Inflammatory macrophage (primary cell): ENCODE measurements at regions not wholly inside any gene's neighbourhood (a gene's known extent, or its start where the extent isn't known, plus 50 kb on each side); places are given as distances from the start of the nearest gene placed in this dataset.

Source experiments
- DNase-seq, 2 donors: peaks; one replicate each; pipeline ENCODE4 v3.0.0-alpha.2; 2020 to 2022

DNA sequence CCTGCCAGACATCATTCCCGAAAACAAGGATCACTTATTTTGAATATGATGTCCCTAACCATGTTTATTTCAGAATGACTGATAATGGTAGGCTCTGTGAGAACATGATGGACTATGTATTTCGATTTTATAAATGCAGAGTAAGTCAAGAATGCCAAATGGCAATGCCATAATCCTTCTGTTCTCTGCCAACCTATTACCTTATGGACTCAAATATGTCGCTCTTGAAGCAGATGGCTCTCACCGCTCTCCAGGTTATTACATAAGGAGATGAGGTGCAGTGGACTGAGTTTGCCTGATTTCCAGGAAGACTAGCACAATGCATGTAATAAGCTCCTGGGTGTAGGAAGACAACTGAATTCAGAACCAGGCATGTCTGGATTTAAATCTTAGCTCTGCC is 227.2 kb downstream of the BTG1 start:
- DNase-seq: no peak

DNA sequence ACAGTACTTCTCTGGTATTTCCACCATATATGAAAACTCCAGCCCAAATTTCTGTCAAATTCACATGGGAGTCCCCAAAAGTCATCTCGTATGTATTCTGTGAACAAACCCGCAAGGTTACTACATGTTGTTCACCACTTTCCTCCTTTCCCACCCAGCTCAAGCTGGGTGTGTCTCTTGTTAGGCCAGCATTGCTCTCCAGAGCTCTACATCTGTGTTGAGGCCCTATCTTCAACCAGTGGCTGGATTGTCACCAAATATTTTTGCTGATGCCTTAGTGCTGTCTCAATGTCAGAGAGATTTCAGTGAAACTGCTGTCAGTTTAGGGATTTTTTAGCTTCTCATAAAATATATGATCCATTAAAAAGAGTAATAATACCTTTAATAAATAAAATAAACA is 230.9 kb downstream of the BTG1 start:
- DNase-seq: no peak

DNA sequence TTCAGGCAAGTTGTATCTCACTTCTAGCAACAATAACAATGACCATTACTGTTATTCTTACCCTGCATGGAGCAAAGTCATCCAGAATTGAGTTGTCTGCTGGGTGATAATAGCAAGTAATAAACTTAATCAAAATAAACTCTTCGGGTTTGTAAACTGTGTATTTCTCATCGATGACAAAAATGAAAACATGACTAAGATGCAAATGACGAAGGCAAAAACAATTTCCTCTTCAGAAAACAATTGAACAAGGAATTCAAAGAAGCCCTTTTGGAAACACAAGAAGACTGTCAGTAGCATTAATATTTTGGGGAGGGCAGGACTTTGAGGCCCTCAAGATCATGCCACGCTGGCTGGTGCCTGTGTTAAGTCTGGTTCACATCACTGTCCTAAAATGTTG is 232.0 kb downstream of the BTG1 start:
- DNase-seq: no peak

DNA sequence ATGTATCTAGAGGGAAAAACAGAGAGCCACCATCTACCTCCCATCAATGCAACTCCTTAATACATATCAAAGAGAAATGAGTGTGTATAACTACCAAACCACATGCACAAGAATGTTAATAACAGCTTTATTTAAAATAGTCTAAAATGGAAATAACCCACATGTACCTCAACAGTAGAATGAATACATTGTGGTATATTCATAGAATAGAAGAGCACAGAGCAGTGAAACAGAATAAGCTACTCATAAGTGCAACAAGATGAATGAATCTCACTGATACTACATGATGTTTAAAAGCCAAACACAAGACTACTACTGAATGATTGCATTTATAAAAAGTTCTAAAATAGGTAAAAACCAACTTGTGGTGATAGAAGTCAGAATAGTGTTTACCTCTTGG is 232.5 kb downstream of the BTG1 start:
- DNase-seq: no peak

DNA sequence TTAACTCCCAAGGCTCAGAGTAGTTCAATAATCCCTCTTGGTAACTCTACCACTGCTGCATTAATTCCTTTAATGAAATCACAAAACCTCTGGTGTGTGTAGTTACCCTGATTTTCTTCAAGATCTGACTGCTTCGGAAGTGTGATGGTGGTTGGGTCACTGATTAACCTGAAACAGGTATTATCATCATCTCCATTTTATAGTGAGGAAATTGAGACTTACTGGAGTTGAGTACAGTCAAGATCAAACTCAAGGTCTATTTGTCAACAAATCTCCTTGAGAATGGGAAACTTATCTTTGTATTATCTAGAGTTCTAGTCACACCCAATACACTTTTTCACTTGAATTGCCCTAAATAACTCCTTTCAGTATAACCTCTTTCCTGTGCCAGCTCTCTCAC is 233.5 kb downstream of the BTG1 start:
- DNase-seq: no peak

DNA sequence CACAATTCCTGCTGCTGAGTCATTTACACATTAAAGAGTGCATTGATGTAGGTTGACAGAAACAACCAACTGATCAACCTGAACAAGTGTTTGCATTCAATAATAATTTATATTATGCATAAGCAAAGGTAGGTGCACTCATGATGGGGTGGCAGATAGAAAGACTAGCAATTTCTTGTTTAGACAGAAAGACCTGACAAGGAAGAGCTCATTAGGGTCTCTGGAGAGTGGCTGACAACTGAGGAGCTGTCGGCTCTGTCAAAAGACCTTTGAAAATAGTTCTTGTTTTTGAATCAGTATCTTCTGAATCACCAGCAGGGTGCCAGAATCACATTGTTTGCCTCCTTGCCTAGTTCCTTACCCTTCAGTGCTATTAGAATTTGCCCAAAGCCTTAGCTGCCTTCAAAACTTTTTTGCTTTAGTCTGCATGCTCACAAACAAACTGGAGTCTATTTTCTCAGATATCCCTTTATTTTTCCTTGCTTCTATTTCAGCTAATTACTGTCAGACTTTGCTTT is 234.7 kb downstream of the BTG1 start:
- peak in 1 of 2 donors; percentile 28 for DNase-seq

DNA sequence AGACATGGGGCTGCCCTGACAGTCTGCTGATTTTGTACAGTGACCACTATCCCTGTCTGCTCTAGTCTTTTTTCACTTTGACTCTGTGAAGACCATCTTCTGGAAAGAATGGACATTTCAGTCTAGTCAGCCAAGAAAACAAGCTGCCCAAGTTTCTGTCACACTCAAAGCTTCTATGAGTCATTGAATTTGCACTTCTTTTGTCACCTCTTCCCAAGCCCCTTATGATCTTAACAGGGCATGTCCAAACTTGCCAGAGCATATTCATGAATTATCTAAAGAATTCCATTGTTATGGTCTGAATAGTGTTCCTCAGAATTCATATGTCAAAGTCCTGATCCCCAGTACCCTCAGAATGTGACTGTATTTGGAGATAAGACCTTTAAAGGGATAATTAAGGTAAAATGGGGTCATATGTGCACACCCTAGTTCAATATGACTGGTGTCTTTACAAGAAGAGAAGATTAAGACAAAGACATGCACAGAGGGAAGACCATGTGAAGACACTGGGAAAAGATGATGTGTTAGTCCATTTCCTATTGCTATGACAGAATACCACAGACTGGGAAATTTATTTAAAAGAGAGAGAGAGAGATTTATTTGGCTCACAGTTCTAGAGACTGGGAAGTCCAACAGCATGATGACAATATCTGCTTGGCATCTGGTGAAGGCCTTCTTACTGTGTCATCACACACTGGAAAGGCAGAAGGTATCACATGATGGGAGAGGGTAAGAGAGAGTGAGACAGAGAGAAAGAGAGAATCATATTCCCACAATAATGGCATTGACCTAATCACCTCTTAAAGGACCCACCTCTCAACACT is 242.6 kb downstream of the BTG1 start:
- DNase-seq: no peak

DNA sequence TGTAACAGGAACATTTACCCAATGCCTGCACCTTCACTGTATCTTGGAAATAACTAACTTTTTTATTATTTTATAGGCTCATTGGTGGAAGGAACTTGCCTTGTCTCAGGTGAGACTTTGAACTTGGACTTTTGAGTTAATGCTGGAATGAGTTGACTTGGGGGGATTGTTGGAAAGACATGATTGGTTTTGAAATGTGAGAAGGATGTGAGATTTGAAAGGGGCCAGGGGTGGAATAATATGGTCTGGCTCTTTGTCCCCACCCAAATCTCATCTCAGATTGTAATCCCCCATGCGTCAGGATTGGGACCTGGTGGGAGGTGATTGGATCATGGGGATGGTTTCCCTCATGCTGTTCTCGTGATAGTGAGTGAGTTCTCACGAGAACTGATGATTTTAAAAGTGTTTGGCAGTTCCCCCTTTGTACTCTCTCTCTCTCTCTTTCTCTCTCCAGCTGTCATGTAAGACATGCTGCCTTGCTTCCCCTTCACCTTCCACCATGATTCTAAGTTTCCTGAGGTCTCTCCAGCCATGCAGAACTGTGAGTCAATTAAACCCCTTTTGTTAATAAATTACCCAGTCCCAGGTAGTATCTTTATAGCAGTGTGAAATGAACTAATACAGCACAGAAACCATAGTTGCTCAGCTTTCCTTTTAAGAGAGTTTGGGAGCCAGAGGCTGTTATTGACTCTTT is 244.1 kb downstream of the BTG1 start:
- no peak for DNase-seq

DNA sequence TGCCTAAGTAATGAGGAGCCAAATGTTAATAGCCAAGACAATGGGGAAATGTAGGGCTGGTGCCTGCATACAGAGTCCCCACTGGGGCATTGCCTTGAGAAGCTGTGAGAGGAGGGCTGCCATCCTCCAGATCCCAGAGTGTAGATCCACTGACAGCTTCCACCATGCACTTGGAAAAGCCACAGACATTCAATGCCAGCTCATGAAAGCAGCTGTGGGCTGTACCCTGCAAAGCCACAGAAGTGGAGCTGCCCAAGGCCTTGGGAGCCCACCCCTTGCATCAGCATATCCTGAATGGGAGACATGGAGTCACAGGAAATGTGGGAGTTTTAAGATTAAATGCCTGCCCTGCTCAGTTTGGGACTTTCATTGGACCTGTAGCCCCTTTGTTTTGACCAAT is 244.7 kb downstream of the BTG1 start:
- DNase-seq: no peak

DNA sequence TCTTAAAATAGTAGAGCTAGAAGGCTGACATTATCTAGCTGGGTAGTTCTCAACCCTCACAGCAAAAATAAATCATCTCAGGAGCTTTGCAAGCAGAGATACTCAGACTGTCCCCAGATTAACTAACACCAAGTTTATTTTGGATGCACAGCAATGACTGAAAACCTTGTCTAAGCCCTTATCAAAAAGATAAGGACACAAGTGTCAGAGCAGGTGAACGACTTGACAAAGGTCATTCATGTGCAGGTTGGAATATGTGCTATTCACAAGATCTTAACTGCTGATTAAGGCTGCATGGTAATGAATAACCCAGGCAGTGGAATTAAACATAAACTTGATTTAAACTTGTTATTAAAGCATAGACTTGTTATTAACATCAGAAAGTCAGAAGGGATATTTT is 246.6 kb downstream of the BTG1 start:
- no peak for DNase-seq

DNA sequence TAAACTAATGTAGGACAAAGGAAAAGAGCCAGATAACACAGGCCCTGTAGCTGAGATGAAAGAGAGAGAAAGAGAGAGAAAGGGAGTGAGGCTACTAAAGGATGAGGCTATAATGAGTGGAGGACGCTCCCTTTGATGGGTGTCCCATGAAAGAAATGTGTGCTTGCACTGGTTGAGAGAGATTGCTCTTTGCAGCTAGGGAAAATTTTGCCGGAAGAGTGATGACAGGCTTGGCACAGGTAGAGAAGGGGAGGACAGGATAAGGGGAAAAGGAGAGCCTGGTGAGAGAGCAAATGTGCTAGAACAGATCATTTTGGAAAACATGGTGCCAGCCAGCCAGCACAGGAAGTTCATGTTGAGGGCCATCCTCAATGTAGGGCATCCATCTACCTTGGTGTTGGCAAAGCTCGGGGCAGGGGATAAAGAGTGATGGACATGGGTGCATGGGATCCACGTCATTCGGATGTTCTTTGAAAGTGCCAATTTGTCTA is 248.6 kb downstream of the BTG1 start:
- no peak for DNase-seq

DNA sequence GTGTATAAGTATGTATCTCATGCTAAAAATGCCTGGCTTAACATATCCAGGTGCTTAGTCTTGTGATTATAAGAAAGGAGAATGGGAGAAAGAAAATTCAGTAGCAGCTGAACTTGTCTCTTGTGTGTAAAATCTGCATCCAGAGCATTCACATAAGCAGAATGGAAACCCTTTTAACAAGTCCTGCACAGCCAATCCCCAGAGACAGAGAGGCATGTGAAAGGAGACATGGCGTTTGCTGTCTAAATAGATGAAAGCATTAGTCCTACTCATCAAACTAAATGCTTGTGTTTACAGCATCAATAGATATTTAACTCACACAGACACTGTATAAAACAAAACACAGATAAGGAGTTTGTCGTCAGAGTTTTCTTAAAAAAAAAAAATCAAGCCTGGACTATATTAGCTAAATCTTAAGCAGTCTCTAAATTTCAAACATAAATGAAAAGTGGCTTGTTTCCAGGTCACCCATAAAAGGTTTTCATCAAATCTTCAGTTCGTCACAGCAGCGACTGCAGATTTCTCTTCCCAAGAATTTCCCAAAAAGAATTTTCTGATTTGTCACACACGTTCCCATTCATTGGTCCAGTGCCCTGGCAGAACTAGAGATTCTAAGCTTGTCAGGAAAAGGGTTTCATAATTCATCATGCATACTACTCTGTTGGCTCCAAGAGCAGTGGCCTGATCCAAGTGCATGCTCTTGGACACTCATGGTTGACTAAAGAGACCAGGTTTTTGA is 249.2 kb downstream of the BTG1 start:
- DNase-seq: no peak

DNA sequence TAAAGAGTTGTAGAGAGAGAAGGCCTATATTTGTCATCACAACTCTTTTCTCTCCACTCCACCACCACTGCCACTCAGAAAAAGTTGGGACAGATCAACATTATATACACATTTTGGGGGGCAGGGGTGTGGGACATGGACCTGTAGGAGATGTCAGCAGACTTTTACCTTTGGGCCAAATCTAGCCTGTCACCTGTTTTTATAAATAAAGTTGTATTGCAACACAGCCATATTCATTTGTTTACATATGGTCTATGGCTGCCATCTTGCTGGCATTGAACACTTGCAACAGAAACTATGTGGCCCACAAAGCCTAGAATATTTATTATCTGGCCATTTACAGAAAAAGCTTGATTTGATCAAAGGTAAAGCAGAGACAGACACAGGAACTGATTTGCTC is 250.7 kb downstream of the BTG1 start:
- DNase-seq: no peak

DNA sequence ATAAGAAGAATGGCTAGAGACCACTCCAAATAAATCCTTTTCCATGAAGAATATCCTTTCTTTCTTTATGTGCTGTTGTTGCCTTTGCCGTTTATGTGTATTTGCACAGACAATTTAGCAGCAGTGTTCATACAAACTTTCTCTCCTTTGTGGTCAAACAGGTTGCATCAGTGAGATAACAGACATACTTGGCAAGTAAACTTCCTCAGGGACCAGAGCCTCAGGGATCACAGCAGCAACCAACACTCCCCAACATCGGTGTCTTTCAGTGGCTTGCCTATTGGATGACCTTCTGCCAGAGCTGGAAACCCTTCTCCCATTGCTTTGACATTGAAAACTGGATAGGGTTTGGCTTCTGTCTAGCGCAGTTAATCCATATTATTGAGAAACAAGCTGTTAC is 252.2 kb downstream of the BTG1 start:
- no peak for DNase-seq

DNA sequence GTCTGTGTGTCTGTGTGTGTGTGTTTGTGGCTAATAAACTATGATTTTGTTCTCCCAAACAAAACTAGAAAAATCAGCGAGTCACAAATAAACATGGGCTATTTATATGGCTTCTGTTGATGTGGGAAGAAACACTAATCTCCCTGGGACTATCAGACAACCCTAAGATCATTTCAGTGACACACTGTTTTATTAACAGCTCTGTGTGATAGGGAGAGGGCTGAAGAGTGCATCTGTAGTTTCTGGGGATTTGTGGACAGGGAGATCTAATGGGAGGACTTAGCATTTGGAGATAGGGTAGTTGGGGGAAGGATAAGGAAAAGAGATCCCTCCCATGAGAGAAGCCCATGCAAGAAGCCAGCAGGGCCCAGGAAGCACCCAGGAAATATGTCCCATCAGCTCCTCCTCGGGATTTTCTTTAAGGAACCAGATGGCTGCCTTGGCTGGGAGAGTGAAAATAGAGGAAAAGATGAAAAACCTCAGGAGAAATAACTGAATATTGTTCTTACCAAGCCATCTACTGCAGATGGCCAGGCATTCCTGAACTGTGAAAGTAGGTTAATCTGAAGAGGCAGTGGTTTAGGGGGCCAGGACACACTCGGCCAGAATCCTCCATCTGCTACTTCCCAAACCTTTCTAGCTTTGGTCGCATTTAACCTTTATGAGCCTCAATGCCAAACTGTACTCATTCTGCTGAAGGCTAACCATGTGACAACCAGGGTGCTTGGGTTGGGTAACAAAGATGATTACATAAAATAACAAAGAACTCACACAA is 253.4 kb downstream of the BTG1 start:
- DNase-seq: no peak

DNA sequence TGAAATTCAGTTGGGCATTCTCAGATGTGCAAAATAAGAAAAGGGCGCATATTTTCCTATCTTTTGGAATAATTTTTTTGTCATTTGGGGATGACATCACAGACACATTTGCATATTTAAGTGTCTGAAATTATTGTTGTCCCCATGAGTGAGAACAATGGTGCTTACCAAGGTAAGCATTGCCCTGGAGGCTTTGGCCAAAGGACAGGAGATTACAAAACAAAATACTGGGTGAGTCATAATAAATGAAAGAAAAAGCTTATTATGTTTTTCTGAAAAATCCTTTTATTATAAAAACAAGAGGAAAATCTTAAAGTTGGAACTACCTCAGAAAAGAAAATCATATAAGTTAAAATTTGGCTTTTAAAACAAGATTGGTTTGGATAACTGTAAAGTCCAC is 254.9 kb downstream of the BTG1 start:
- no peak for DNase-seq

DNA sequence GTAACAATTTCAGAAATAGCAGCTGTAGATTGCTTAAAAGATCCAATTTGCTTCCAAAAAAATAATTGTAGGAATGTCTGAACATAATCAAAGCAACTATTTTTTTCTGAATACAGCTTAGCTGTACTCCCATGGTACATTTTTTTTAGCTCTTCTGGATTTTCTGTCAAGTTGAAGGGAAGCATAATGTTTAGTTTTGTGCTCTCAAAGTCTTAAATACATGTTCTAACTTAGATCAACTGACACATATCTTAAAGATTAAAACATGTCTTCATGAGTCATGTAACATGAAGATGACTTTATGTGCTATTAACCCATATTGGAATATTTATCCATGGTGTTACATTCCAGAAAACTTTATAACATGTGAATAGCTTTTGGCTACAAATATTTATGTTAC is 255.7 kb downstream of the BTG1 start:
- no peak for DNase-seq

DNA sequence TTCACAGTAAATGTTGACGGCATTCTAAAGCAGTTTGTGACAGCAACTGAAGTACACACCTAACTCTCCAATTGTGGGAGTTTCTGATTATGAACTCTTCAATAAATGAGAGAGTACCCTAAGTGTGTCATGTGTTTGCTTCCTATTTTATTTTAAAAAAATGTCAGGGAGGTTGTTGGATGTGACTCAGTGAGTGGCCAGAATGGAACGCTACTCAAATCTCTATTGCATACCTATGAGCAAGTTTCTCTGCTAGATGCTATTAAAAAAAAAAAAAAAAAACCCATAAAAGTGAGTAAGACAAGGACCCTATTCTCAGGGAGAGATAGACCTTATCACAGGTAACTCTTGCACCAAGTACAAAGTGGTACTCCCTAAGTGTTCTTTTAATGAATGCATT is 256.6 kb downstream of the BTG1 start:
- DNase-seq: no peak

DNA sequence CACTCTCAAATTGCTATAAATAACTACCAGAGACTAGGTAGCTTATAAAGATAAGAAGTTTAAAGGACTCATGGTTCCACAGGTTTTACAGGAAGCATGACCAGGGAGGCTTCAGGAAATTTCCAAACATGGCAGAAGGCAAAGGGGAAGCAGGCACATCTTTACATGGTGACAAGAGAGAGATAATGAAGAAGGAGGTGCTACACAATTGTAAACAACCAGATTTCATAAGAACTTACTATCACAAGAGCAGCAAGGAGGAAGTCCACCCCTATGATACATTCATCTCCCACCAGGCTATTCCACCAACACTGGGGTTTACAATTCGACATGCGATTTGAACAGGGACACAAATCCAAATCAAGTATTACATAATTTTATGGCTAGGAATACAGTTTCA is 257.7 kb downstream of the BTG1 start:
- peak; percentile 33 to 42 for DNase-seq

DNA sequence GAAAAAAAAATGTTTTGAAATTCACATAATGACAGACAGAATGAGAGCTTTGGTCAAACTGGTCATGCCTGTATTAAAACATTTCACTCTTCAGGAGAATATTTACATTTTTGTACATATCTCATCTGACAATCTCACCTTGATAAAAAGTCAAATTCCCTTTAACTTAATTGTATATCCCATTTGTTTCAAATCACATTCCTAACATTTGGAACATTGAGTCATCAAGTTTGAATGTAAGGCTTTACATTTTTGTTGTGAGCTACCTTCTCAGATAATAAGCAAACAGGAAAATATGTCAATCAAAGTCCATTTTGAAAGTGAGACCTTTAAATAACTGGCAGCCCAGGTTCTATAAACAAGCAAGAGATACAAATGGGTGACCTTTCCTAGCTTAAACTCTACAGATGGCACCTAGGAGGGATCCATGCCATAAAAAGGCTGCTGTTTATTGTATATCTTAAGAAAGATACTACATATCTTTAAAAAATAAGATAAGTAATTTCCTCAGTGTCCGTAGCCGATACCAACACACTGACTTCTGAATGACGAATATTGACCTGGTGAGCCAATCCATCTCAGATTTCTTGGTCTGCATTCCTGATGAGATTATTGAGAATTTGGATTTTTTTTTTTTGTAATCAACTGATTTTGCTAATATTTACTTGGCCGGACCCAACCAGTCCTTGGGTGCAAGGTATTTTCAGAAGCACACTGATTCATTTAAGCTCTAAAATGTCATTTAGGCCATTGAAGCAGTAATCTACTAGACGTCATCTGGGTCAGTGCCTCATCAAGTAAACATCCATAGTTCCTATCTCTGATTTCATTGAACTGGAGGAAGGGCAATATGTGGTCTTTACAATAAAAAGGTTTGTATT is 259.6 kb downstream of the BTG1 start:
- no peak for DNase-seq

DNA sequence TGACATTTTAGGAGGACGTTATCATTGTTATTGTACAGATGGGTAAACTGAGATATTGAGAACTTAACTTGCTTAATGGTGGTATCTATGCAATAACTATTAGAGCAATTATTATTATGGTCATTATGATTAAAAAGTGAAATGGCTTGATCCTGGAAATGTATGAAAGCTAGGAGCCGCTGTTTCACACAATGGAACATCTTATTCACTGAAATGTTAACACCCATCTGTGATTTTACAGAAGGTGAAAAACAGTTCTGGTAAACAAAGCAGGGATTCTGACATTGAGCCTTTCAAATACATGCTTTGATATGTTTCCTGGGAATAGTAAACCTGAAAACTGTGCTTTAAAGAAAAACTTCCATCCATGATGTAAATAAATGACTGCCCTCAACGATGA is 261.4 kb downstream of the BTG1 start:
- no peak for DNase-seq

DNA sequence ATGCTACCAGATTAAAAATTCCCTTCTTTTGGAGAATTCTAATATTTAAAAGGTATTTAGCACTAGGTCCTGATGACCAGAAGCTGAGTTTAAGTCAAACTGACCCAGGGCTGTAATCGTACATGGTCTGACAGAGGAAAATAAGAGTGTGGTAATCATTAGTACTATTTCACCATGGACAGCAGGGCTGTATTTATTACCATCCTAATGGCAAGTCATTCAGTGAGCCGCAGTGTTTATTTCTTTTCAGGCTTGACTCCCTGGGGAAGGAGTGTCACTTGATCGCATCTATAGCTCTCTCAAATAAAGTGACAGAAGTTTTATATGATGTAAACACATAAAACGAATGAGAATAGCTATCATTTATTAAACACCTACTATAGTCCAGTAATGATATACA is 261.8 kb downstream of the BTG1 start:
- DNase-seq: no peak
